CD1c-positive myeloid dendritic cell (primary cell): ENCODE measurements at regions not wholly inside any gene's neighbourhood (a gene's known extent, or its start where the extent isn't known, plus 50 kb on each side); places are given as distances from the start of the nearest gene placed in this dataset.

ENCODE experiments used
- DNase-seq: peaks from one replicate; pipeline ENCODE4 v3.0.0-alpha.2; 2016; ENCODE audit errors: extremely low spot score

DNA sequence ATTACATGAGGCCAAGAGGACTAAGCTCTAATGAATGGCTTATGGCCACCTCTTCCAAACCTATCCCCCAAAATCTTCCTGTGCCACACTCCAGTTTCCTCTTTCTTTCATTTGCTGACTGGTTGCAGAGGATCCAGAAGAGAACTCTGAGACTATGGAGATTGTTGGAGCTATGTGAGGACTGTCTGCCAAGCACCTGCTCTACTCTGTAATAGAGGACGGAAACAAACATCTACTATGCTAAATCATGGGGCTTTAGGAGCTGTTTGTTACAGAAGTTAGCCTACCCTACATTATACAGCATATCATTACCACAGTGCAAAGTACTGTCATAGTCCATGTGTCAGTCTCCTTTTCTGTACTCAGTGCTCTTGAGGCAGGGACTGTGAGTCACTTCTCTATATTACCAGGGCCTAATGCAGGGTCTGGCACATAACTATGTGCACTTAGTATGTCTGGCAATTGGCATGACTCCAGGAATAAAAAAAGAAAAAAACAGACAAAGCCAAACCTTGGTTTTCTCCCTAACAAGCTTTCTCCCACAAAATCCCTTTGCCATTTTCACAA lies 95.1 kb downstream of the RPAP3 start:
- no peak for DNase-seq

DNA sequence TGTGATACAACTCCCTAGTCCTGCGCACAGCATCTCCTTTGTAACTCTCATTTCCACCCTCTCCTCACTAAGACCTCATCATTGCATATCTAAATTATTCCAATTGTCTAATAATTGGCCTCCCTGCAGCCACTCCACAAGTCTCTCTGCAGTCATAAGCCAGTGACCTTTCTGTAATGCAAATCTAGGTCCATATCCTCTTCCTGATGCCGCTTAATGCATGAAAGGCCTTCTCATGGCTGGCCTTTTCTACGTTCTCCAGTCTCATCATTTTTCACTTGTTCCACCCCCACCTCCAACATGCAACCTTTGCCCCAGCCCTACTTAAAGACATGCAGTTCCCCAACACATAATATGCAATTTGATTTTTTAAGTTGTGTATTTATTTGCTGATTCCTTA lies 96.0 kb downstream of the RPAP3 start:
- DNase-seq: no peak

DNA sequence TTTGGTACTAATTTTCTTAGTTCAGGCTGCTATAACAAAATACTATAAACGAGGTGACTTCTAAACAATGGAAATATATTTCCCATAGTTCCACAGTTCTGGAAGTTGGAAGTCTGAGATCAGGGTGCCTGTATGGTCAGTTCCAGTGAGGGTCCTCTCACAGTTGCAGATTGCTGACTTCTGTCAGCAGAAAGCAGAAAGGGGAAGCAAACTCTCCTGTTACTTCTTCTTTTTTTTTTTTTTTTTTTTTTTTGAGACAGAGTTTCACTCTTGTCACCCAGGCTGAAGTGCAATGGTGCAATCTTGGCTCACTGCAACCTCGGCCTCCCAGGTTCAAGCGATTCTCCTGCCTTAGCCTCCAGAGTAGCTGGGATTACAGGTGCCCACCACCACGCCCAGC lies 97.2 kb downstream of the RPAP3 start:
- DNase-seq: peak; percentile 52

DNA sequence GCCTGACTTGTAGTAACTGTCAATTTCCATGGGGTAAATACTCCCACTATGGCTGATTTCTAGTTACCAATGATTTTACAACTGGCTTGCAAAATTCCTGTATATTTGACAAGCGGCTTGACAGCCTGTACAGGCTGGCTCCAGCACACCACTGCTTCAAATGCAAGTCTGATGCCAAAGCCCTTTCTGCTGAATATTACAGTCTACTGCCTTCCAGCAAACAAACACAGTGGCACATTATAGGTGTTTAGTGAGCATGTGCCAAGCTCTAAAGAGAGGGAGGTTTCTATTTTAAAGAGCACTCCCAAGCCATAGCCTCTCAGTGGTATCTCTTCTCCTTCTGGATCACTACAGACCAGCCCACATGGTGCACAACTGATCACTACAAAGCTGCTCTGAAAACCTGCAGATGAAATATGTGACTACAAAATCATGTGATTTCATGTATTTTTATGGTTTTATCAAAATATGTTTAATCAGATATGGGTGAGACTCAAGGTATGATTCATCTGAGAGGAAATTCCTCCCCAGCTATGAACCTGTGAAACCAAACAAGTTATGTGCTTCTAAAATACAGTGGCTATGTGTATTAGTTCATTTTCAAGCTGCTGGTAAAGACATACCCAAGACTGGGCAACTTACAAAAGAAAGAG lies 101.5 kb downstream of the RPAP3 start:
- no peak for DNase-seq

DNA sequence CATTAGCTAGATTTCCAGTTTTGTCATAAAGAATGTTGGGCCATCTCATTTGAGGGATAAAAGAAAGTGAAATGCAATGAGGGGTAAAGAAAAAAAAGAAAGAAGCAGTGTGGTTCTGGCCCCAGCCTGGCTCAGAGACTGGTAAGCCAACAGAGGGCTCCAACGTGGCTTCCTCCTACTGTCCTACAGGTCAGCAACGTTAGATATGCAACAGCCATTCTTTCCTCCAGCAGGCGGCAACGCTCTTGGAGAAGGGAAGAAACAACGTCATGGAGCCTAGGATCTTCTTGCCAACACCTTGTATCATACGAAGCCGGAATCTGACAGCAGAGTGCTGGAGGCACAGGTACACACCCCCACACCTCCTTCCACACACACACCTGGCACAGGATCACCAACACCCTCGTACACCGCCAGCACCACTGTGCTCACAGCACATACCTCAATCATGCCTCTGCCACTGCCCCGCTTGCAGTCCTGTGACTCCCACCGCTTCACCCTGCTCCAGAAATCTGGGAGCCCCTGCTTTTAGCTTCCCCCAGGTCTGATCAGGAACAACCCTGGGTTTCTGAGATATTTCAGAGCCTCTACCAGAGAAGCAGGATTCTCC lies 102.8 kb downstream of the RPAP3 start:
- no peak for DNase-seq

DNA sequence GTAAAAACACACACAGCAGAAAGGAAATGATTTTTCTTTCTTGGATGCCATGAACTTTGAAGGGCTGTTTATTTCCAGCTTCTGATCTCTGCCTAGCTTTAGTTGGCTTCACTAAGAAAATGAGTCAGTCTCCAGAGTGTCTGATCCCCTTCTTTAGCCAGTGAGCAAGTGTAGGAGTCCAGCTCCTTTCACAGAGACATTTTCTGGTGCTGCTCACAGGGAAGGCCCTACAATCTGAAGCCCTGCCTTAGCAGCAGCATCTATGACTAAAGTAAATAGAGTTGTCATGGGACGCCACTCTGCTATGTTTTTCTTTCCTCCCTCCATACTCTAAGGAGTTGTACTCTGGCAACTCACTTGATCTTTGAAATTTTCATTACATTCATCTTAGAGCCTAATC lies 103.5 kb downstream of the RPAP3 start:
- no peak for DNase-seq

DNA sequence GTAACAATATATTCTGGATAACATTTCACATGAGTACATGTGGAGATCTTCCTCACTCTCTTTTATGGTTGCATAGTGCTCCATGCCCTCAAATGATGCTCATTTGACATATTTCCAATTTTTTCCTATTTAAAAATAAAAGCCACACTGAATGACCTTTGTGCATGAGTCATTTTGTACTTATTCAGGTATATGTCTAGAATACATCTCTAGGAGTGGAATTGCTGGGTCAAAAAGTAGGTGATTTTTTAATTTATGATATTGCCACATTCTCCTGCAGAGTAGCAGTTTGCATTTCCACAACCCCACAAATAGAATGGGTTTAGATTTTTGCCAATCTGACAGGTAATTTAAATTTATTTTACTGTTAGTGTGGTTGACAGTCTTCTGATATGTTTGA lies 104.8 kb downstream of the RPAP3 start:
- no peak for DNase-seq

DNA sequence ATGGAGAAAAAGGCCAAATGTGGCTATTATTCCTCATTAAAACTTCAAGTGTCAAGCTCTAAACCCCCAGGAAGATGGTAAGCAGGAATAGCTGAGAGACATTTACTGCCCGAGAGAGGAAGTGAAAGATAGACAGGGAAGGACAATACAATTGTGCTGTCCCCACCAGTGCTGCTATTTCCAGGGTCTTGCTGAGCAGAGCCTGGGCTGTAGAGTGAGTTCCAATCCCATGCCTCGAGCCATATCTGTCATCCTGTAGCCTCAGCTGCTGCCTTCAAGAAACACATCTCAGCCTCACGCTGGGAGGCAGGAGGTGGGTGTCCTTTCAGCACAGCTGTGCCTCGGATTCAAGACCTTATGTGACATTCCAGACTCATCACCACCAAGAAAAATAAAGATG lies 114.0 kb downstream of the RPAP3 start:
- peak; percentile 13 for DNase-seq

DNA sequence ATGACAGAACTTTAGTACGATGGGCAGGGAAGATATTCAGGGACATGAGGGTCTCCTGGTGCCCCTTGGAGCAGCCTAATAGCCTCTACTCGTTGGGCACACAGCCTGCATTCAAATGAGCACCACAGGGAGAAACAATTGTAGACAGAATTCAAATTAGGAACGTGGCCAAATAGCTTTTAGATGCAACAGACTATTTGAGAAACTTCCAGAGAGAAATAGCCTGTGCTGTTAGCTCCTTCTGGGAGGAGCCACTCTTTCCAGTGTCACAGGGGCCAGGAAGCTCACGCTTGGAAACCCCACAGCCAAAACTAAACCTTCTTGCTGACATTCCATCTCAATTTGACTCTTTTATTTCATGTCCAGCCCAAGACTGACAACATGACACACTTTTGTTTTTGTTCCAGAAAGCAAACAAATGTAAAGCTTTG lies 114.5 kb downstream of the RPAP3 start:
- no peak for DNase-seq

DNA sequence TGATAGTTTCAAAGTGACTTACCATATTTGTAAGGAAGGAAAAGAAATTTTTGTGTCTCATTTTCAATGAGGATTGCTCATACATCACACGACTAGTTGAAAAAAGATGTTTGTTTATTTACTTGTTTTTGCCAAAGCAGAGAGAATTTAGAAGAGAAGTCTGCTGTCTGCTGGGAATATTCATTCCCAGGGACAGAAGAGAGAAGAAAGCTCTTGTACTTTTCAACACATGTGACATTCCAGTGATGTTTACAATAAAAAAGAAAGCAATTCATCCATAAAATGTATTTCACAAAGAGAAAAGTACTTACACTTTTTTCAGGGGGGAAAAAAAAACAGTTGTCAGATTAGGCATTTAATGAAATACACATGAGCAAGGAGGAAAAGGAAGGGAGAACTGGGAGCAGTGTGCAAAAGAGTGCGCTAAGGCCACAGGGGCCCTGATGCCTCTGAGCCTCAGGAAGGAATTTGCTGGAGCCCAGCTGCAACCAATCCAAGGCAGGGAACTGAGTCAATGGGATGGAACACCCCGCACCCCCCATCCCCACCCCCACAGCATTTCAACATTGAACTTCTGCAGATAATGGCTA lies 115.0 kb downstream of the RPAP3 start:
- no peak for DNase-seq

DNA sequence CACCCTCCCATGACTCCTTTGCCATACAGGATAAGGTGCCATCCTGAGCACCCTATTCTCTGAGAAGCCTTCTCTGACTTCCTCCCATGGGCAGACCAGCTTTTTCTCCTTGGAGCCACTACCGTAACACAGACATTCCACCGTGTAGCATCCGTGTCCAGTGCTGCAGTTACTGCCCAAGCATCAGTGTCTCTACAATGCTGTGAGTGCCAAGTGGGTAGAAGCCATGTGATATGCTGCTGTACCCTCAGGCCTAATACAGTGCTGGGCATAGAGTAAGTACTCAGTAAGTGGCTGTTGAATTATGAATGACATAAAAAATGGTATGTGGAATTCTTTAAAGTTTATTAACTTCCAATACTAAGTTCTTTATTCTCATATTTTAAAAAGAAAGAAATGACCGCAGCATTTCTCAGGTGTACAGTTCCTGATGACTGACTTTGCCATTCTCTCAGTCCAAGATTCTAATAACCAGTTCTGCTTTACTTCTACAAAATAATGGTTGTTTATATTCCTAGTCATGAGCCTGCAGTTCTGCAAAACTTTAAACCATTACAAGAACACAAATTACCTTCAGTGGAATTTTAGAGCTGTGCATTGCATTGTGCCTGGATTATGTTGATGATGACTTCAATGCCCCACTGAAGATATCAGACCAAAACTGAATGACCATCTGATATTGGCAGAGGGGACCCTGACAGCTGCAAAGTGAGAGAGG lies 118.7 kb downstream of the RPAP3 start:
- DNase-seq: no peak

DNA sequence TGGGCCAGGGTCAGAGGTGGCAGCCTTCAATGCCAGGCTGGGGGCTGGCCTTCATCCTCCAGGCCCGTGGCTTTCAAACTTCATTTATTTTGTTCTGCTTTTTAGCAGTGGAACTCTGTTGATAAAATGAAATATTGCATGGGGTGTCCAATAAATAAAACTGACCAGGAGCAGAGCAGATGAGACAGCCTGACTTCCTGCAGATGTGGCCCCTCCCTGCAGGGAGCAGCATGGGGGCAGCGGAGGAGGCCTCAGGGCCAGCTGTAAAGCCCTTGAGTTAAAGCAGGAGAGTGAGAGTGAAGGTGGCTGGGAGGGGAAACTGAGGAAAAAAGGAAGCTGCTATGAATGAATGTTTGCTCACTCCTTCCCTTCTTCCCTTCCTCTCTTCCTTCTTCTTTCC lies 120.3 kb downstream of the RPAP3 start:
- no peak for DNase-seq

DNA sequence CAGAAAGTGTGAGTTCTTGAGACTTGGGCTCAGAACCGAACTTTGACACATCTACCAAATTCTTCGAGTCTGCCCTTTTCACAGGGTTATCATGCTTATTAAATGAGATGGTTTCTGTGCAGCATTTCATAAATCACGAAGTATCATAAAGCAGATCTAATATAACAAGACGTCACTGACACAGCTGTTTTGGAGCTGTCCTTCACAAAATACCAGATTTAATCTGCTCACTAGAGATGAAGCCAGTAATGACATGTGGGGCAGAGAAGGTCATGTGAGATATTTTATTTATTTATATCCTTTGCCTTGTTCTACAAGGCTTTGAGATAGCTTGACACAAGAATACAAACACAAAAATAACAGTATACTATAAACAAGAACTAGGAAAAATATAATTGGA lies 127.0 kb downstream of the RPAP3 start:
- DNase-seq: no peak

DNA sequence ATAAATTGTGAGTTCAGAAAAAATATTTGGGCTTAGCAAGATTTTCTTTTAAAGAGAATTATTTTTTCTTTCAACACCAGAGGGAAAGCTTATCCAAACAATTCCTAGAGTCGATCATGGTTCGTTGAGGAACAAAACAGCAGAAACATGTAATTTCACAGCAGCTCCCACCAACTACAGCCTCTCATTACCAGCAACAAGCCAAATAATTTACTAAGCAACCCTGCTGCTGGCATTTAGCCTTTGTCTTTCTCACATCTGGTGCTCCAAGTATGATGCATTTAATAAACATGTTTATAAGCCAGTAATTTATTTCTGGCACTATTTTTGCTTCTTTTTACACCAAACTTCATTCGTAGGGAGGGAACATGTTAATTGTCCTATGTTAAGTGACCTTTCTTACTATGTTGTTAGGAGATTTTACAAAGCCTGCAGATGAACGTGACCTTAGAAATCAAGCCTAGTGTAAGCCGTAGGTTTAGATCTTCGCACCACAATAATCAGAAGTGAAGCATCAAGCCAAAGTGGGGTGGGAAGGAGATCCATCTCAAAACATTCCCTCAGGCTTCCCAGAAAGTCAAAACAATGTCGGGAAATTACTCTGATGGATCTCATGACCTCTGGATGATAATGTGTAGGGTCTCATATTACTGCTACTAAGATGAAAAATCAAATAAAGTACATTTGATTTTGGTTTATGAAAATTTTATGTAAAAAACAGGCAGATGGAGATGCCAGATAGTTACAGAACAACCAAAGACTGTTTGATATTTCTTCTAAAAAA lies 128.4 kb downstream of the RPAP3 start:
- DNase-seq: no peak

DNA sequence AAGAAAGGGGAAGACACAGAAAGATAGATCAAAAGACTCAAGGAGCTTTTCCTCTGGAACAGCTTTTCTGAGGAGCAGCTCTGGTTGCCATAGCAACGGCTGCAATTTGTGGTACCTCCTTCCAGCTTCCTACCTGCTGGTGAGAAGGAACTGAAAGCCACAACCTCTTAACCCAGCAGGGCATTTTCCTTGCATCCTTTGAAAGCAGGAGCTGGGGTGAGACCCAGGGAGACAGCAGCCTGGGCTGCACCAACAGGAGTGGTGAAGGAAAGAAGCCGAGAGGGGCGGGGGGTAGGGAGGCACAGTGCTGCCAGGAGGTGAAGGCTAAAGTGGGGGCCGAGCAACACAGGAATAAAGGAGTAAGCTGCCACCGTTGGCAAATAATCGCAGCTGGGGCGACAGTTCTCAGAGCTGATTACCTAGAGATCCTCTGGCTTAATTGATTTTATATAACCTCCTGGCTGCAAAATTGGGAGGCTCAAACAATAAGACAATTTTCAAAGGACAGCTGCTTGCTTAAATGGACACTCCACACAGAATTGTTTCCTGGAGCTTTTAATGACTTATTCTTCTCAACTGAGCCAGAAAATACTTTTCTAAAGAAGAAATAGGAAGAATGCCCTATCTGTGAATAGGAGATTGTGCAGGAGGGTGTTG lies 129.4 kb downstream of the RPAP3 start:
- DNase-seq: no peak

DNA sequence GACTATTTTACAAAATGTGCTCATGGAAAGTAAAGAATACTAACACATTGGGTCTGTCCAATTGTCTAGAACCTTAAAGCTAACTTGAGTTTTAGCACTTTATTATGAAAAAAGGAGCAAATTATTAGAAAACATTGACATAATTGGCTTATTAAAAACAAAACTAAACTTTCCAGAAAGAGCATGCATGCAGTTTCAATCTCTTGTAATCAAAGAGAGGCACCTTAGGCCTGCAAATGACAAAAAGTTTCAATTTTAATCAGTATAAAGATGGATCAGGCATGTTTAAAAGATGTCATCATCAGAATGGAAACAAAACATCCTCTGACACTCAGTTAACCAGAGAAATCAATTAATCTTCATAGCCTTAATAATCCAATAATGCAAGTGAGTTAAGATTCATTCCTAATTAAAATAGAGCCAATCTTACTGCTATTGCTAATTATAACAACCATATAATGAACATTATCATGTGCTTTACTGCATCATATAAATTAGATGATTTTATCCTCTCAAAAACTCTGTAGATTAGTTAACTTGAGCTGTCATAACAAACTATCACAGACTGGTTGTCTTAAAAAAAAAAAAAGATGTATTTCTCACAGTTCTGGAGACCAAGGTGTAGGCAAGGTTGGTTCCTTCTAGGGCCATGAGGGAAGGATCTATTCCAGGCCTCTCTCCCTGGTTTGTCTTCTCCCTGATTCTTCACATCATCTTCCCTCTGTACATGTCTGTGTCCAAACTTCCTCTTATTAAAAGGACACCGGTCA lies 131.4 kb downstream of the RPAP3 start:
- no peak for DNase-seq

DNA sequence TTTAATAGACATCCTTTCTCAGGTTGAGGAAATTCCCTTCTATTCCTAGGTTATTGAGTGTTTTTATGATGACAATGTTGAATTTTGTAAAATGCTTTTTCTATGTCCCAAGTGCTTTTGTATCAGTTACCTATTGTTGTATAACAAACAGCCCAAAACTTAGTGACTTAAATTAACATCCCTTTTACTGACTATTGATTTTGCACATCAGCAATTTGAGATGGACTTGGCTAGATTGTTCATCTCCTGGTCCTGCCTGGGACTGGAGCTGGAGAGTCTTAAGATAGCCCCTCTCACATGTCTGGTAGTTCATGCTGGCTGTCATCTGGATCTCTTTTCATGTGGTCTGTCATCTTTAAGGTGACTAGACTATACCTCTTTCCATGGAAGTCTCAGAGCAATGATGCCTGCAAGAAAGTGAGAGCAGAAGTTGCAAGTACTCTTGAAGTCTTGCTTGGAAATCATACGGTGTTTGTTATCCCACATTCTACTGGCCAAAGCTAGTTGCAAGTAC lies 132.6 kb downstream of the RPAP3 start:
- DNase-seq: no peak

DNA sequence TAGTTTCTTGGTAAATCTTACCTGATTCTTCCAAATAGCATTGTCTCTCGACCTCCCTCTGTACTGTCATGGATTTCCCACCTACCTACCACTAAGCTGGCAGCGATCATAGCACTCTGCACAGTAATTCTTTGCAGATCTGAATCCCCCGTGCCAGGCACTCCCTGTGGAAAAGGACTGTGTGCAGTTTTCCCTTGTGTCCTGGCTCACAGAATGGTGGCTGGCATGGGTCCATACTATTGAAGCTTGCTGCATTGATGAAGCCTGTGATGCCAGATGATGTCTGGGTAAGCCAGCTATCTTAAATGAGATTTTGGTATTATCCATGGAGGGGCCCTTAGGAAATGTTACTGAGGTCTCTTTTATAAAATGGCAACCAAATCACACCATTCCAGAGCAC lies 135.7 kb downstream of the RPAP3 start:
- DNase-seq: no peak

DNA sequence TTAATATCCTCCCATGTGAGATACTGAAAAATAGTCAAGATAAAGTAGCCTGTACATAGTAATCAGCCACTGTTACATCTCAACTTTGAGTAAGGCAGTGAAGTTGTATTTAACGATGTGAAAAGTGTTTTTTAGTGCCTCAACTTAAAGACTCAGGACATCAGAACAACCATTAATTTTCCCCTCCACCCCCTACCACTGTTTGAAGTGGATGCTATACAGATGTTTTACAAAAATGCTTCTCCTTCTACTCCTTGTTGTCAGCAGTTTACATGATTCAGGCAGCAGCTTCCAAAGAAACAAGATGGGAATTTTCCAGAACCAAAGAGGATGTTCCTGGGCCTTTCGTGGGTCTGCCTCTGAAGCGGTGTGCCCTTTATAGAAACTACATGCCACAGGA lies 143.6 kb downstream of the RPAP3 start:
- DNase-seq: no peak

DNA sequence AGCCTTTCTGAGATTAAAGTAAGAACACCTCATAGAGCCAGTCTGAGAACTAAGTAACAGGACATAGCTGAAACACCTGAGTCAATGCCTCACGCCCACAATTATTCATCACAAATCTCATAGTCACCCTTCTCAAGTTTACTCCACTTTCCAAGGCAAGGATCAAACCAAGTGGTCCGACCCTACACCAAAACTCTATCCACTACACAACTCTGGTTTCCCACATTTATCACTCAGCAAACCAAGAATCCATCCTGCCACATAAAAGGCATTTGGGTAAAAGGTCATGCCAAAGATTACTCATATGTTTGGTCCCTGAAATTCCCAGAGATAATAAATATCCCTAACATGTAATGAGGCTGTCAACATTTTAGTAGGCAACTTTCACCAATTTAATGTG lies 144.1 kb downstream of the RPAP3 start:
- no peak for DNase-seq
